Duodenal mucosa (tissue), 2 donors: ENCODE measurements at regions not wholly inside any gene's neighbourhood (a gene's known extent, or its start where the extent isn't known, plus 50 kb on each side); places are given as distances from the start of the nearest gene placed in this dataset.
"Not testable (repeated sequence)": the region's sequence is repeated elsewhere in the genome, so short reads cannot be mapped to it uniquely, and the experiment has no call there.

Experiments
- H3K27ac ChIP-seq: one replicate; pipeline ENCODE4 v1.7.0; 2013; ENCODE audit warnings: low read depth, low read length
- H3K27me3 ChIP-seq, 2 donors: one replicate each; pipeline ENCODE4 v1.7.0; 2013; ENCODE audit warnings: low read length in 2 of 2, control low read depth in 1 of 2; ENCODE audit not compliant: insufficient read depth in 2 of 2, control insufficient read depth in 1 of 2
- H3K36me3 ChIP-seq, 2 donors: one replicate each; pipeline ENCODE4 v1.7.0; 2013; ENCODE audit warnings: low read length in 2 of 2, control low read depth in 1 of 2; ENCODE audit not compliant: insufficient read depth in 2 of 2, control insufficient read depth in 1 of 2
- H3K4me1 ChIP-seq, 2 donors: one replicate each; pipeline ENCODE4 v1.7.0; 2013; ENCODE audit warnings: low read length in 2 of 2, control low read depth in 1 of 2; ENCODE audit not compliant: insufficient read depth in 2 of 2, control insufficient read depth in 1 of 2
- H3K4me3 ChIP-seq, 2 donors: one replicate each; pipeline ENCODE4 v1.7.0; 2013; ENCODE audit warnings: low read length in 2 of 2, low read depth in 1 of 2
- H3K9ac ChIP-seq, 2 donors: one replicate each; pipeline ENCODE4 v1.7.0; 2013; ENCODE audit warnings: low read length in 2 of 2, low read depth in 1 of 2
- H3K9me3 ChIP-seq, 2 donors: one replicate each; pipeline ENCODE4 v1.7.0; 2013; ENCODE audit warnings: low read length in 2 of 2, control low read depth in 1 of 2; ENCODE audit not compliant: control insufficient read depth in 1 of 2

DNA sequence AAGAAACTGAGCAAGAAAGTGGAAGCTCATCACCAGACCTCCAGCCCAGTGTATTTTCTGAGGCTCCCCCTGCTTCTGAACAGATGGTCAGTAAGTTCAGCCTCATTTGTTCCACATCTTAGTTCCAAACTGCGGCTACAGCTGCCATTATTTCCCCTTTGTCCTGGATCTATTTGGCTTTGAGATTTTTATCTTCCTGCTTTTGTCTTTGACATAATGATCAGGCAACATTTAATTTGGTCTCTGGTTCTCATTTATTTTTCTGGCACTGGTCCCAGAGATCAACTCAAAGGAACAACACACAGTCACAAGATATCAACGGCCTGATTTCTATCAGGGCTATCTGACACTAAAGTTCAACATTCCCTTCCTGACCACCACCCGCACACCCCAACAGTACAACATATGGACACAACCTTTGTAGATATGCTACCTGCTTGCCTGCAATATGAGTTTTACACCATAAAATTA is 137.5 kb downstream of the FAM76B start:
- no peaks in the 10 kb centered on the region for H3K36me3 ChIP-seq
- no peak overlapping the region for H3K4me3 ChIP-seq
- no peak overlapping the region for H3K27ac ChIP-seq
- H3K9ac ChIP-seq = no peak overlapping the region
- no peaks in the 10 kb centered on the region for H3K27me3 ChIP-seq
- no peaks in the 10 kb centered on the region for H3K4me1 ChIP-seq
- no peaks in the 10 kb centered on the region for H3K9me3 ChIP-seq

DNA sequence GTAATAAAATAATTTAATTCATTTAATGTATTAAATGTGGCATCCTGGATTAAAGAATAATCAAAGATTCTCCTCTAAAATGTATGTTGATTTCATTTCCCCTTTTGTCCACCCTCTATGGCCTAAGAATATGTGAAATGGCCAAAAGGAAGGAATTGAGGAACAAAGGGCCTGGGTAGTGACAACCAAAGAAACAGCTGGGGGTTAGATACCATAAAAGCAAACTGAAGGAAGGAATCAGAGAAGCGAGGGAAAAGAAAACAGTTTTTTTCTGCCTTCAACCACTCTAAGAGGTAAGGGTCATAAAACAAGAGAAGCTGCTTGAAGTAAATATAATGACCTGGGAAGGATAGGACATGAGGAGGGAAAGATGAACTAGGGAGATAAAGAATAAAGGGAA is 139.3 kb downstream of the FAM76B start:
- H3K4me1 ChIP-seq = no peaks in the 10 kb centered on the region
- H3K9ac ChIP-seq = no peak overlapping the region
- H3K9me3 ChIP-seq = no peaks in the 10 kb centered on the region
- no peak overlapping the region for H3K4me3 ChIP-seq
- no peaks in the 10 kb centered on the region for H3K27me3 ChIP-seq
- no peak overlapping the region for H3K27ac ChIP-seq
- no peaks in the 10 kb centered on the region for H3K36me3 ChIP-seq

DNA sequence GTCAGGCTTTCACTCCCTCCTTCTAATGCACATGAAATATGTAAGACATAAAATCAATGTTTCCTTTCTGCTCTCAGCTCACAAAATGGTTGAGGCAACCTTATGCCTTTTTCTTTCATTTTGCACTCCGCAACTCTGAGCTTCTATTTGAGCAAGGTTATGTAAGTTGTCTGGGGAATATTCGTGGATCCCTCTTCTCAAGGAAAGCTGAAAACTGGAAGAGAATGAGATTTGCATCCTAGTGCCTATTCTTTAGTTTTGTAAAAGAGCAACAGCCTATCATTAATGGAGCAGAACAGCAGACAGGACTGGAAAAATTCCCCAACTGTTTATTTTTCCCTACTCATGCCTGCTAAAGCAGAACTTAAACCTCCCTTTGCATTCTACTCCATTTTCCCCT is 141.7 kb downstream of the FAM76B start:
- H3K4me3 ChIP-seq = no peak overlapping the region
- no peak overlapping the region for H3K9ac ChIP-seq
- no peaks in the 10 kb centered on the region for H3K36me3 ChIP-seq
- no peaks in the 10 kb centered on the region for H3K9me3 ChIP-seq
- no peaks in the 10 kb centered on the region for H3K4me1 ChIP-seq
- no peaks in the 10 kb centered on the region for H3K27me3 ChIP-seq
- no peak overlapping the region for H3K27ac ChIP-seq

DNA sequence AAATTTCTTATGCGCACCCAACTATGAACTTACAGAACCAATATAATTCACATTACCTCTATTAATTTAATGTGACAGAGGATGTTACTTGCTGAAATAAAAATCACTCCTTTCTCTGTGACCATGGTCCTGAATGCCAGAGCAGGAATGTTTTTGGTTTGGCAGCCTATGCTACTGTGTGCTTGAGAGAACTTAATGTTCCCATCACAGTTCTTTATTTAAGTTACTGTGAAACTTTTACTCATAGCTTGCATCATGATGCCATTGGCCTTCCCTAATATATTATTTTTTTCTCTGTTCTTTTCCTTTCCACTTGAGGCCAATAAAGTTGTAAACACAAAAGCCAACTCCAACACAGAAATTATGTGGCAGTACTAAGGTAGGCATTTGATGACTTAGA is 142.2 kb downstream of the FAM76B start:
- H3K27me3 ChIP-seq = no peaks in the 10 kb centered on the region
- no peaks in the 10 kb centered on the region for H3K9me3 ChIP-seq
- no peak overlapping the region for H3K9ac ChIP-seq
- no peaks in the 10 kb centered on the region for H3K4me1 ChIP-seq
- H3K4me3 ChIP-seq = no peak overlapping the region
- H3K27ac ChIP-seq = no peak overlapping the region
- no peaks in the 10 kb centered on the region for H3K36me3 ChIP-seq

DNA sequence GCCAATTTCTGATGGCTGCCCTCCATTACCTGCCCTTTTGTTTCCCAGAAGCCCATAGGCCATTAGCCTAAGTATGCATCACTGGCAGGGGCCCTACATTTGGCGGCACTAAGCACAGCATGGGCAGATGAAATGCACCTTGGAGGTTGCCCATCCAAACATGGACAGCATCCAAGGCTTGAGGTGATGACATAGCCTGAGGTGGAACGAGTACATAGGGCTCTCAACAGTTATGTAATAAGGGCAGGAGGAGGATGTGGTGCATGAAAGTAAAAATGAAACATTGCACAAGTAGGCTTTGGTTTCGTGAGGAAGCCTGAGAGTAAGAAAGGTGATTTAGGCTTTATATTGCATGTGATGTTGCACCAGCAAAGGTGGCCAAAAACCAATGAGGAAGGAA is 148.1 kb downstream of the FAM76B start:
- H3K9me3 ChIP-seq = no peaks in the 10 kb centered on the region
- H3K4me3 ChIP-seq = no peak overlapping the region
- H3K4me1 ChIP-seq = no peaks in the 10 kb centered on the region
- no peak overlapping the region for H3K9ac ChIP-seq
- H3K36me3 ChIP-seq = no peaks in the 10 kb centered on the region
- H3K27ac ChIP-seq = no peak overlapping the region
- no peaks in the 10 kb centered on the region for H3K27me3 ChIP-seq

DNA sequence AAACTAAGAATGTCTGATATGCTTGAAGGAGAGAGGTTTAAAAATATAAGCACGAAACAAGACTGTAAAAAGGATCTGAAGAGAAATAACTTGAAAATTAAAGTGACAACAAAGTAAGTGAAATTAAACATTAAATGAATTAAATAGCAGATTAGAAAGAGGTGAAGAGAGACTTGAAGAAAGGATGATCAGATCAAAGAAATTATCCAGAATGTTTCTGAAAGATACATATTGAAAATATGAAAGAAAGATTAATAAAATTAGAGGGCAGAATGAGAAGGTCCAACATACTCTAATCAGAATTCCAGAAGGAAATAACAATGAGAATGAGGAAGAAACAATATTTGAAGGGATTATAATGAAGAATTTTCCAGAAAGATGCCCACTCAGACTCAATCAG is 151.1 kb downstream of the FAM76B start:
- Histone ChIP-seq H3K27ac (no peak overlapping the region), H3K36me3 (no peaks in the 10 kb centered on the region)

DNA sequence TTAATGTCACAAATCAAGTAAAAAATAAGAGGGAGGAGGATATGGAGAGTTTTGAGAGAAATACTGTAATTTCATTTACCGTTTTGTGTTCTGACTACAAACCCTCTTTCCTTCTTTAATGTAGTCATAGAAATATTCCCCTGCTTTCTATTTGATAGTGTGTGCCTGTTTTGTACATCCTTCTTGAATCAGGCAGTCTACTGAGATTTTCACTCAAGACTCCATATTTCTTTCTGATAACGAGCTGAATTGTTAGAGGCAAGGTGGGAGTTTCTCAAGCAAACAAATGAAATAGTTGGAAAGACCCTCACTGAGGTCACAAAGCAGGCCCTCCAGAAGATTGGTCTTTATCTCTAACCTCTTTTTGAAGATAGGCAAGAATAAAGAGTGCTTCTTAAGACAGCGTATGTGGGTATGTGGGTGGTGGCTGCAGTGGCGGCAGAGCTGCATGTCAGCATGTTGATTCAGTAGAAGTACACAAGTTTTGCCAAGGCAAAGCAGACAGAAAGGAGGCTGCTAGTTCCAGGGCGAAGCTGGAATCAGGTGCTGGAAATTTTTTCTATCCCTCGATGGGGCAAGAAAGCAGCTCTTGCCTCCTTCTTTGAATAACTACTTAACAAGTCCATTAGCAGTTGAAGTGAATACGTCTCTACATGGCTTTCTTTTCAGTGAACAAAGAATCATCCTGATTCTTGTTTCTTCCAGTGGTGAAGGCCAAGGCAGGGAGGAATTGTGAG is 164.2 kb downstream of the FAM76B start:
- Histone ChIP-seq H3K9me3 (no peaks in the 10 kb centered on the region), H3K9ac (no peak overlapping the region), H3K4me1 (no peaks in the 10 kb centered on the region), H3K27ac (no peak overlapping the region), H3K27me3 (no peaks in the 10 kb centered on the region), H3K4me3 (no peak overlapping the region), H3K36me3 (no peaks in the 10 kb centered on the region)

More for the DNA sequence above, 151.1 kb downstream of the FAM76B start:
- Histone ChIP-seq H3K9me3 (no peaks in the 10 kb centered on the region), H3K4me3 (no peak overlapping the region), H3K9ac (no peak overlapping the region), H3K4me1 (no peaks in the 10 kb centered on the region), H3K27me3 (no peaks in the 10 kb centered on the region)

DNA sequence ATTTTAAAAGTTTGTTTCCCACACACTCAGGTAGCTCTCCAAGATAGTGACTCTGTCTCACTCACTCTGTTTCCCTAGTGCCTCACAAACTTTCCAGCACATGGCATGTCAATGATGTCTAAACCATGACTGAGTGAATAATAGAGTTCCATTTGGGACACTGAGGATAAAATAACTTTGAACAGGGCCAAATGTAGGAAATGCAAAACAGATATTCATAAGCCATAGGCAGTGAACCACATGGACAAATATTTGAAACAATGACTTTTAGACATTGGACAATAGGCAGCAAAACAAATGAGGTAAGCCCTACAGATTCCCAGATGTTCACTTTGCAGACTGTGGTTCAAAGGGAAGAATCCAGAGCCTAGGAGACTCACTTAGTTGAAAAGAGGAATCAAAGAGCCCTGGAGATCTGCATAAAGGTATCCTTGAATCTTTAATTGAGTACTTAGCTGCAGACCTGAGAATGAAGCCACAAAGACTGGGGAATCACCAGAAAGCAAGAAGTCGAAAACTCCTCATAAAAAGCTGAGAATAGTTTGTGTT is 173.3 kb downstream of the FAM76B start:
- Histone ChIP-seq H3K27ac (no peak overlapping the region), H3K36me3 (no peaks in the 10 kb centered on the region), H3K27me3 (no peaks in the 10 kb centered on the region), H3K4me3 (no peak overlapping the region), H3K9ac (no peak overlapping the region), H3K4me1 (no peaks in the 10 kb centered on the region), H3K9me3 (no peaks in the 10 kb centered on the region)

DNA sequence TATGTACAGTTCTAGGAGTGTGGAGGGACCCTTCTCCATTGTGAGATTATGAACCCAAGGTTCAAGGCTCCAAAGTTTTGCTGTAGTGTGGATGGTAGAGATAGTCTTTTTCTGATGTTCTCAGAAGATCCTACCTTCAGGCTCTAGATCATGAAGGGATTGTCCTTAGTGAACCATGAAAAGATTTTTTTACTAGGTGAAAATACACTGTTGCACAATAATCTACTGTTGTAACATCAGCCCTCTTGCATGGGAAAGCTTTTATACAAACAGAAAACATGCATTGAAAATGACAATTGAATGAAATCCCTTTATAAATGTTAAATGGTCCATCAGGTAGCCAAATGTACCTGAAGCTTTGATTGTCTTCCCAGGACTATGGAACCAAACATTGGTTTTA is 177.8 kb downstream of the FAM76B start:
- Histone ChIP-seq H3K27ac (no peak overlapping the region), H3K4me3 (no peak overlapping the region)

DNA sequence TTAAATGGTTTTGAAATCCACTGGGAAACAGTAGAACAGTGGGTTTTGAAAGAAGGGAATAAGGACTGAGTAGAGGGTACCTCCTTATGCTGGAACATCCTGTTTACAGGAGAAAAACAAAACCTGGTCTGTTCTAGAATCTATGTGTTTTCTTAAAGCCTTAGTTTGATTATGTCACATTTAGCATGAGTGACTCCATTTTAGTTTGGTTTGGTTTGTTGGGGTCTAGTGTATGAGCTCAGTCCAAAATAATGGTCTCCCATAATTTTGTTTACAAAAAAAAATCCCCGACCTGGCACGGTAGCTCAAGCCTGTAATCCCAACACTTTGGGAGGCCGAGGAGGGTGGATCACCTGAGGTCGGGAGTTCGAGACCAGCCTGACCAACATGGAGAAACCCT is 179.4 kb downstream of the FAM76B start:
- H3K36me3 ChIP-seq, H3K4me3 ChIP-seq, H3K27ac ChIP-seq: not testable (repeated sequence)

More for the DNA sequence above, 177.8 kb downstream of the FAM76B start:
- no peaks in the 10 kb centered on the region for H3K36me3 ChIP-seq
- no peaks in the 10 kb centered on the region for H3K9me3 ChIP-seq
- H3K9ac ChIP-seq = no peak overlapping the region
- no peaks in the 10 kb centered on the region for H3K27me3 ChIP-seq
- no peaks in the 10 kb centered on the region for H3K4me1 ChIP-seq

More for the DNA sequence above, 179.4 kb downstream of the FAM76B start:
- not testable (repeated sequence) for H3K4me1 ChIP-seq, H3K9me3 ChIP-seq, H3K27me3 ChIP-seq, H3K9ac ChIP-seq
